Embryonic facial prominence (tissue), 1 donor: ENCODE measurements at regions not wholly inside any gene's neighbourhood (a gene's known extent, or its start where the extent isn't known, plus 50 kb on each side); places are given as distances from the start of the nearest gene placed in this dataset.

Source experiments
- DNase-seq: peaks from one replicate; pipeline ENCODE4 v3.0.0-alpha.2; 2016; ENCODE audit errors: extremely low spot score

- no peak for DNase-seq
Measured at GRCh38 chr21:16357994-16358393, 628.2 kb downstream of the USP25 start.

- no peak for DNase-seq
Measured at GRCh38 chr21:16358784-16359183, 629.0 kb downstream of the USP25 start.

- DNase-seq: no peak
Measured at GRCh38 chr21:16363100-16363499, 633.3 kb downstream of the USP25 start.

GRCh38 chr21:16363518-16363917 lies 633.7 kb downstream of the USP25 start:
- no peak for DNase-seq

GRCh38 chr21:16366207-16366606 lies 636.4 kb downstream of the USP25 start:
- no peak for DNase-seq

GRCh38 chr21:16367079-16367478 lies 637.3 kb downstream of the USP25 start:
- DNase-seq: no peak

- no peak for DNase-seq
Measured at GRCh38 chr21:16370186-16370585, 640.4 kb downstream of the USP25 start.

- DNase-seq: no peak
Measured at GRCh38 chr21:16372586-16372985, 642.8 kb downstream of the USP25 start.

- DNase-seq: no peak
Measured at GRCh38 chr21:16376673-16377072, 646.9 kb downstream of the USP25 start.

GRCh38 chr21:16377120-16377658 lies 647.4 kb downstream of the USP25 start:
- DNase-seq: no peak

- DNase-seq: no peak
Measured at GRCh38 chr21:16377857-16378256, 648.1 kb downstream of the USP25 start.

- no peak for DNase-seq
Measured at GRCh38 chr21:16378525-16378924, 648.7 kb downstream of the USP25 start.

- DNase-seq: no peak
Measured at GRCh38 chr21:16388291-16388690, 658.5 kb downstream of the USP25 start.

GRCh38 chr21:16388911-16389560 lies 659.3 kb downstream of the USP25 start:
- no peak for DNase-seq

- no peak for DNase-seq
Measured at GRCh38 chr21:16389643-16390042, 659.9 kb downstream of the USP25 start.

- DNase-seq: no peak
Measured at GRCh38 chr21:16395285-16395684, 665.5 kb downstream of the USP25 start.

GRCh38 chr21:16402752-16403151 lies 673.0 kb downstream of the USP25 start:
- DNase-seq: no peak

GRCh38 chr21:16404776-16405175 lies 675.0 kb downstream of the USP25 start:
- DNase-seq: no peak

- no peak for DNase-seq
Measured at GRCh38 chr21:16406355-16406754, 676.6 kb downstream of the USP25 start.

- no peak for DNase-seq
Measured at GRCh38 chr21:16407403-16408240, 677.8 kb downstream of the USP25 start.

GRCh38 chr21:16408280-16408679 lies 678.5 kb downstream of the USP25 start:
- no peak for DNase-seq

GRCh38 chr21:16409352-16409751 lies 679.6 kb downstream of the USP25 start:
- DNase-seq: no peak

- no peak for DNase-seq
Measured at GRCh38 chr21:16418226-16418625, 688.4 kb downstream of the USP25 start.
